Ishikawa (cell line): ENCODE measurements at regions not wholly inside any gene's neighbourhood (a gene's known extent, or its start where the extent isn't known, plus 50 kb on each side); places are given as distances from the start of the nearest gene placed in this dataset.

ENCODE experiments used
- CEBPB ChIP-seq: IDR thresholded peaks from 2 replicates; pipeline ENCODE4 v1.6.1; 2012
- CREB1 ChIP-seq: IDR thresholded peaks from 2 replicates; pipeline ENCODE4 v1.6.1; 2012; ENCODE audit warnings: low read depth
- EGR1 ChIP-seq: IDR thresholded peaks from 2 replicates; pipeline ENCODE4 v1.6.1; 2012
- EP300 ChIP-seq: IDR thresholded peaks from 2 replicates; pipeline ENCODE4 v1.6.1; 2012; ENCODE audit warnings: borderline replicate concordance
- FOXM1 ChIP-seq: IDR thresholded peaks from 2 replicates; pipeline ENCODE4 v1.6.1; 2012; ENCODE audit warnings: low read depth, borderline replicate concordance
- NFIC ChIP-seq: IDR thresholded peaks from 2 replicates; pipeline ENCODE4 v1.6.1; 2012
- RAD21 ChIP-seq: IDR thresholded peaks from 2 replicates; pipeline ENCODE4 v1.6.1; 2012; ENCODE audit warnings: low read depth
- TAF1 ChIP-seq: IDR thresholded peaks from 2 replicates; pipeline ENCODE4 v1.6.1; 2012; ENCODE audit warnings: low read depth, mild to moderate bottlenecking
- TCF12 ChIP-seq: IDR thresholded peaks from 2 replicates; pipeline ENCODE4 v1.6.1; 2012; ENCODE audit warnings: low read depth
- TEAD4 ChIP-seq: IDR thresholded peaks from 2 replicates; pipeline ENCODE4 v1.6.1; 2012
- YY1 ChIP-seq: IDR thresholded peaks from 2 replicates; pipeline ENCODE4 v1.6.1; 2012; ENCODE audit warnings: low read depth
- ZBTB7A ChIP-seq: IDR thresholded peaks from 2 replicates; pipeline ENCODE4 v1.6.1; 2012; ENCODE audit warnings: low read depth
- TF ChIP-seq, protein P1 (sequence below): IDR thresholded peaks from 2 replicates; pipeline ENCODE4 v1.6.1; 2012
- TF ChIP-seq, protein P2 (sequence below): IDR thresholded peaks from 2 replicates; pipeline ENCODE4 v1.6.1; 2012
- TF ChIP-seq, protein P3 (sequence below): IDR thresholded peaks from 2 replicates; pipeline ENCODE4 v1.6.1; 2012; ENCODE audit warnings: low read depth, mild to moderate bottlenecking

DNA sequence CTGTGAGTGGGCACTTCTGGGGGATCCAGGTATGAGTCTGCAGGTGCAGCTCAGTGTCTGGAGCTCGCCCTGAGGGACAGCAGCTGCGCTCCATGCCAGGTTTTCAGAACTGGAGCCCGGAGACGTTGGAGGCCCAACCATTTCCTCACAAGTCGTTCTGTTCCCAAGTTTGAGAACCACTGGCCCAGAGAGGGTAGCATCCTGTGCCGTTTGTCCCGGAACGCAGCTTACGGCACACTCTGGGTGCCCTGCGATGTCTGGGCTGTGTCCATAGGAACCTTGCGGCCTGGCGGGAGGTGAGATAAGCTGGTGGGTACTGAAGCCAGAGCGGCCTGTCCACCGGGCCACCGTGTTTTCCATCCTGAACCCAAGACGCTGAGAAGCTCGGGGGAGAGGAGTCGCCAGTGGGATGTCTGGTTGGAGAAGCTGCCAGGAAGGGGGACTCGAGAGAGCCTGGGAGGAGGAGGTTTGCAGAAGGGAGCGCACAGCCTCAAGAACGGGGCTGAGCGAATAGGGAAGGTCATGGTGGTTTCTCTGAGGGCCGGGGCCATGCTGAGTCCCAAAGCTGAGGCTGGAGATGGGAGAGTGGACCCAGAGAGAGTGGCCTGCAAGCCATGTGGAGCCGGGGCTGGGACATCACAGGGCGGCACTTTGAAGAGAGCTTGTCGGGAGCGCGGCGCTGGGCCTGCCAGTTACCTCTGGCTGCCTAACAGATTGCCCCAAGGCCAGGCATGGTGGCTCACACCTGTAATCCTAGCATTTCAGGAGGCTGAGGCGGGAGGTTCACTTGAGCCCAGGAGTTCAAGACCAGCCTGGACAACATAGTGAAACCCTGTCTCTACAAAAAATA lies 211.0 kb upstream of the GSE1 start:
- TF ChIP-seq NFIC (no peak), CREB1 (no peak), ZBTB7A (no peak), EP300 (no peak), TEAD4 (no peak), YY1 (no peak), RAD21 (no peak), TAF1 (no peak), EGR1 (no peak), FOXM1 (no peak), TCF12 (no peak), CEBPB (no peak)
- TF ChIP-seq, protein P1, sequence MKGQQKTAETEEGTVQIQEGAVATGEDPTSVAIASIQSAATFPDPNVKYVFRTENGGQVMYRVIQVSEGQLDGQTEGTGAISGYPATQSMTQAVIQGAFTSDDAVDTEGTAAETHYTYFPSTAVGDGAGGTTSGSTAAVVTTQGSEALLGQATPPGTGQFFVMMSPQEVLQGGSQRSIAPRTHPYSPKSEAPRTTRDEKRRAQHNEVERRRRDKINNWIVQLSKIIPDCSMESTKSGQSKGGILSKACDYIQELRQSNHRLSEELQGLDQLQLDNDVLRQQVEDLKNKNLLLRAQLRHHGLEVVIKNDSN: no peak
- TF ChIP-seq, protein P2, sequence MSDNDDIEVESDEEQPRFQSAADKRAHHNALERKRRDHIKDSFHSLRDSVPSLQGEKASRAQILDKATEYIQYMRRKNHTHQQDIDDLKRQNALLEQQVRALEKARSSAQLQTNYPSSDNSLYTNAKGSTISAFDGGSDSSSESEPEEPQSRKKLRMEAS: no peak
- TF ChIP-seq, protein P3, sequence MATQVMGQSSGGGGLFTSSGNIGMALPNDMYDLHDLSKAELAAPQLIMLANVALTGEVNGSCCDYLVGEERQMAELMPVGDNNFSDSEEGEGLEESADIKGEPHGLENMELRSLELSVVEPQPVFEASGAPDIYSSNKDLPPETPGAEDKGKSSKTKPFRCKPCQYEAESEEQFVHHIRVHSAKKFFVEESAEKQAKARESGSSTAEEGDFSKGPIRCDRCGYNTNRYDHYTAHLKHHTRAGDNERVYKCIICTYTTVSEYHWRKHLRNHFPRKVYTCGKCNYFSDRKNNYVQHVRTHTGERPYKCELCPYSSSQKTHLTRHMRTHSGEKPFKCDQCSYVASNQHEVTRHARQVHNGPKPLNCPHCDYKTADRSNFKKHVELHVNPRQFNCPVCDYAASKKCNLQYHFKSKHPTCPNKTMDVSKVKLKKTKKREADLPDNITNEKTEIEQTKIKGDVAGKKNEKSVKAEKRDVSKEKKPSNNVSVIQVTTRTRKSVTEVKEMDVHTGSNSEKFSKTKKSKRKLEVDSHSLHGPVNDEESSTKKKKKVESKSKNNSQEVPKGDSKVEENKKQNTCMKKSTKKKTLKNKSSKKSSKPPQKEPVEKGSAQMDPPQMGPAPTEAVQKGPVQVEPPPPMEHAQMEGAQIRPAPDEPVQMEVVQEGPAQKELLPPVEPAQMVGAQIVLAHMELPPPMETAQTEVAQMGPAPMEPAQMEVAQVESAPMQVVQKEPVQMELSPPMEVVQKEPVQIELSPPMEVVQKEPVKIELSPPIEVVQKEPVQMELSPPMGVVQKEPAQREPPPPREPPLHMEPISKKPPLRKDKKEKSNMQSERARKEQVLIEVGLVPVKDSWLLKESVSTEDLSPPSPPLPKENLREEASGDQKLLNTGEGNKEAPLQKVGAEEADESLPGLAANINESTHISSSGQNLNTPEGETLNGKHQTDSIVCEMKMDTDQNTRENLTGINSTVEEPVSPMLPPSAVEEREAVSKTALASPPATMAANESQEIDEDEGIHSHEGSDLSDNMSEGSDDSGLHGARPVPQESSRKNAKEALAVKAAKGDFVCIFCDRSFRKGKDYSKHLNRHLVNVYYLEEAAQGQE: no peak

DNA sequence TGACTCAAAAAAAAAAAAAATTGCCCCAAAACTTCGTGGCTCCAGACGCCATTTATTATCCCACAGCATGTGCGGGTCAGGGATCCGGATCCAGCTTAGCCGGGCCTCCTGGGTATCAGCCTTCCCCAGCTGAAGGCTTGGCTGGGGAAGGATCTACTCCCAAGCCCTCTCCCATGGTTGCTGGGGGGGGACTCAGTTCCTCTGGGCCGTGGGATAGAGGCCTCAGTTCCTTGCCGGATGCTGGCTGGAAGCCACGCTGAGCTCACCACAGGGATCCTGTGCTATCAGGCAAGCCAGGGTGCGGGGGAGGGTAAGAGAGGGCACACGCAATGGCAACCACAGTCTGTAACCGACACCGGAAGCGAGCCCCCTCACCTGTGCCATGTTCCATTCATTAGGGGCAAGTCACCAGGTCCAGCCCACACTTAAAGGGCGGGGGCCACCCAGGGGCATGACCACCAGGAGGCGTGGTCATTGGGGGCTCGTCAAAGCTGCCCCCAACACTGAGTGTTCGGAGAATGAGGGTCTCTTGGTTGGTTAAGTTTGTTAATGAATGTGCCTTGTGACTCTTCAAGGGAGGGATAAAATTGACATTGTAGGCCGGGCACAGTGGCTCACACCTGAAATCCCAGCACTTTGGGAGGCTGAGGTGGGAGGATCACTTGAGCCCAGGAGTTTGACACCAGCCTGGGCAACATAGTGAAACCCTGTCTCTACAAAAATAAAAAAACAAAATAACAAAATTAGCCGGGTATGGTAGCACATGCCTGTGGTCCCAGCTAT lies 210.0 kb upstream of the GSE1 start:
- no peak for TF ChIP-seq FOXM1
- TF ChIP-seq TAF1: no peak
- TF ChIP-seq, protein P3: no peak
- no peak for TF ChIP-seq EGR1
- TF ChIP-seq ZBTB7A: no peak
- TF ChIP-seq TCF12: no peak
- TF ChIP-seq, protein P1: no peak
- TF ChIP-seq TEAD4: no peak
- TF ChIP-seq, protein P2: no peak
- no peak for TF ChIP-seq CREB1
- TF ChIP-seq CEBPB: no peak

DNA sequence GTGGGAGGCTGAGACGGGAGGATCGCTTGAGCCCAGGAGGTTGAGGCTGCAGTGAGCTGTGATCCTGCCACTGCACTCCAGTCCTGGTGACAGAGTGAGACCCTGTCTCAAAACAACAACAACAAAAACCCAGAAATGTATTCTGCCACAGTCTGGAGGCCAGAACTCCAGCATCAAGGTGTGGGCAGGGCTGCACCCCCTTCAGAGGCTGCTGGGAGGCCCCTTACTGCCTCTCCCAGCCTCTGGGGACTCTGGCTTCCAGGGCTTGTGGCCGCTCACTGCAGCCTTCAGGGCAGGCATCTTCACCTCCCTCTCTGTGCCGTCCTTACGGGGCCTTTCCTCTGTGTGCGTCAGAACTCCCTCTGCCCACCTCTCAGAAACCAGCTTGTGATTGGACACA lies 209.4 kb upstream of the GSE1 start:
- TF ChIP-seq TAF1 (no peak), TCF12 (no peak), NFIC (no peak), CREB1 (no peak), TEAD4 (no peak), ZBTB7A (no peak), RAD21 (no peak), EP300 (no peak), FOXM1 (no peak), CEBPB (no peak)
- TF ChIP-seq, protein P3: no peak
- TF ChIP-seq, protein P2: no peak
- TF ChIP-seq, protein P1: no peak
